NCI-H446 (cell line): ENCODE measurements at regions not wholly inside any gene's neighbourhood (a gene's known extent, or its start where the extent isn't known, plus 50 kb on each side); places are given as distances from the start of the nearest gene placed in this dataset.
"Not testable (repeated sequence)": the region's sequence is repeated elsewhere in the genome, so short reads cannot be mapped to it uniquely, and the experiment has no call there.

Source experiments
- DNase-seq, 2 experiments: peaks; one replicate each; lab custom pipeline; 2025; lab: John Stamatoyannopoulos, UW

- DNase-seq, result no peak
Measured at GRCh38 chr12:37666069-37666781, 650.3 kb upstream of the ALG10B start.

GRCh38 chr12:37668557-37668956 lies 648.0 kb upstream of the ALG10B start:
- DNase-seq, result not testable (repeated sequence)

- DNase-seq, result peak in 1 of 2 experiments; percentile 0
Measured at GRCh38 chr12:37672655-37673260, 643.8 kb upstream of the ALG10B start.

GRCh38 chr12:37720846-37721245 lies 595.7 kb upstream of the ALG10B start:
- no peak for DNase-seq

GRCh38 chr12:37733856-37734255 lies 582.7 kb upstream of the ALG10B start:
- DNase-seq, result no peak
